HG02870 (cell line): ENCODE measurements at regions not wholly inside any gene's neighbourhood (a gene's known extent, or its start where the extent isn't known, plus 50 kb on each side); places are given as distances from the start of the nearest gene placed in this dataset.

ENCODE experiments used
- ATAC-seq: cut with Tn5 transposase; IDR thresholded peaks from one replicate; pipeline ENCODE4 v1.9.1; 2021; ENCODE audit warnings: mild to moderate bottlenecking, moderate library complexity; ENCODE audit not compliant: unreplicated experiment

GRCh38 chr1:37238364-37239224 is 204.3 kb upstream of the GRIK3 start:
- no peak for ATAC-seq

- no peak for ATAC-seq
Observed at GRCh38 chr1:37239225-37239740, 205.0 kb upstream of the GRIK3 start.

GRCh38 chr1:37240897-37241296 is 206.6 kb upstream of the GRIK3 start:
- ATAC-seq: no peak

GRCh38 chr1:37242501-37242900 is 208.2 kb upstream of the GRIK3 start:
- no peak for ATAC-seq

- no peak for ATAC-seq
Observed at GRCh38 chr1:37243368-37244082, 209.2 kb upstream of the GRIK3 start.

GRCh38 chr1:37244083-37244480 is 209.8 kb upstream of the GRIK3 start:
- ATAC-seq: no peak

- no peak for ATAC-seq
Observed at GRCh38 chr1:37244815-37245214, 210.5 kb upstream of the GRIK3 start.

- no peak for ATAC-seq
Observed at GRCh38 chr1:37246631-37247030, 212.3 kb upstream of the GRIK3 start.

- no peak for ATAC-seq
Observed at GRCh38 chr1:37250371-37250770, 216.1 kb upstream of the GRIK3 start.

- ATAC-seq: no peak
Observed at GRCh38 chr1:37255136-37255795, 219.1 kb upstream of the ZC3H12A start.

- ATAC-seq: no peak
Observed at GRCh38 chr1:37255868-37256267, 218.5 kb upstream of the ZC3H12A start.

GRCh38 chr1:37257646-37258045 is 216.7 kb upstream of the ZC3H12A start:
- ATAC-seq: no peak

GRCh38 chr1:37258068-37258467 is 216.3 kb upstream of the ZC3H12A start:
- no peak for ATAC-seq

GRCh38 chr1:37259019-37259418 is 215.4 kb upstream of the ZC3H12A start:
- ATAC-seq: no peak

- no peak for ATAC-seq
Observed at GRCh38 chr1:37261129-37261528, 213.3 kb upstream of the ZC3H12A start.

GRCh38 chr1:37262439-37263170 is 211.8 kb upstream of the ZC3H12A start:
- ATAC-seq: no peak

- no peak for ATAC-seq
Observed at GRCh38 chr1:37265156-37265555, 209.2 kb upstream of the ZC3H12A start.

- no peak for ATAC-seq
Observed at GRCh38 chr1:37265786-37266667, 208.4 kb upstream of the ZC3H12A start.

- ATAC-seq: no peak
Observed at GRCh38 chr1:37267111-37267835, 207.1 kb upstream of the ZC3H12A start.
